Loucy (cell line): ENCODE measurements at regions not wholly inside any gene's neighbourhood (a gene's known extent, or its start where the extent isn't known, plus 50 kb on each side); places are given as distances from the start of the nearest gene placed in this dataset.

ENCODE experiments used
- CTCF ChIP-seq: fragments of 200-600 bp; sonication (generic); conservative IDR thresholded peaks from 2 replicates; pipeline ENCODE4 v1.5.1; 2014; ENCODE audit warnings: mild to moderate bottlenecking, antibody characterized with exemption, low read length
- EZH2phosphoT487 ChIP-seq: fragments of 200-600 bp; IDR thresholded peaks from 2 replicates; pipeline ENCODE4 v1.6.1; 2018; ENCODE audit warnings: antibody characterized with exemption, mild to moderate bottlenecking, moderate library complexity, borderline replicate concordance

- TF ChIP-seq EZH2phosphoT487 (no peak), CTCF (no peak)
Measured at GRCh38 chr15:92288755-92289154, 104.9 kb upstream of the ST8SIA2 start.
